ENCODE measurements at regions not wholly inside any gene's neighbourhood (a gene's known extent, or its start where the extent isn't known, plus 50 kb on each side); places are given as distances from the start of the nearest gene placed in this dataset.

DNA sequence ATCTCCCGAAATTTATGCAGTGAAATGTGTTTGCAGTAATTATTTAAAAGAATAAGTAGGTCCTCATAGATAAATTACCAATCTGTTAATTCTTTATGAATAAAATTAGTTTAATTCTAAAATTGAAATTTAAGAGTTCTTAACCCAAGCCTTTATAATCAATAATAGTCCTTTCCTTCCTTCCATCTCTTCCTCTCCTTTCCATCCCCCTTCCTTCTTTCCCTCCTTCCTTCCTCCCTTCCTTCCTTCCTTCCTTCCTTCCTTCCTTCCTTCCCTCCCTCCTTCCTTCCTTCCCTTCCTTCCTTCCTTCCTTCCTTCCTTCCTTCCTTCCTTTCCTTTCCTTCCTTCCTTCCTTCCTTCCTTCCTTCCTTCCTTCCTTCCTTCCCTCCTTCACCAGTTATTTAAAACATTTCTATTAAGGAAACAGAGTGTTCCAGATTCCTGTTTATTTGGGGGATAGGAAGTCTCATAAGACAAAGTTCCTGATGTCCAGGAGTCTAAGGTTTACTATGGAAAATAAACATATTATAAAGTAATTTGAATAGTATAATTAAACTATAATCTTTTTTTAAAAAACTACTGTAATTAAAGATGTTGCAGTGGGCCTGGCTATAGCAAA, 285.3 kb upstream of the NOX3 start:
- H3K36me3 ChIP-seq (ENCODE audit: low read depth), result no peaks in the 10 kb centered on the region
- H3K9me3 ChIP-seq, result no peaks in the 10 kb centered on the region
- ATAC-seq (no peak), DNase-seq (no peak)
- no peaks in the 10 kb centered on the region for H3K4me1 ChIP-seq (ENCODE audit: low read depth)
- TF ChIP-seq, protein P1, sequence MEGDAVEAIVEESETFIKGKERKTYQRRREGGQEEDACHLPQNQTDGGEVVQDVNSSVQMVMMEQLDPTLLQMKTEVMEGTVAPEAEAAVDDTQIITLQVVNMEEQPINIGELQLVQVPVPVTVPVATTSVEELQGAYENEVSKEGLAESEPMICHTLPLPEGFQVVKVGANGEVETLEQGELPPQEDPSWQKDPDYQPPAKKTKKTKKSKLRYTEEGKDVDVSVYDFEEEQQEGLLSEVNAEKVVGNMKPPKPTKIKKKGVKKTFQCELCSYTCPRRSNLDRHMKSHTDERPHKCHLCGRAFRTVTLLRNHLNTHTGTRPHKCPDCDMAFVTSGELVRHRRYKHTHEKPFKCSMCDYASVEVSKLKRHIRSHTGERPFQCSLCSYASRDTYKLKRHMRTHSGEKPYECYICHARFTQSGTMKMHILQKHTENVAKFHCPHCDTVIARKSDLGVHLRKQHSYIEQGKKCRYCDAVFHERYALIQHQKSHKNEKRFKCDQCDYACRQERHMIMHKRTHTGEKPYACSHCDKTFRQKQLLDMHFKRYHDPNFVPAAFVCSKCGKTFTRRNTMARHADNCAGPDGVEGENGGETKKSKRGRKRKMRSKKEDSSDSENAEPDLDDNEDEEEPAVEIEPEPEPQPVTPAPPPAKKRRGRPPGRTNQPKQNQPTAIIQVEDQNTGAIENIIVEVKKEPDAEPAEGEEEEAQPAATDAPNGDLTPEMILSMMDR (IDR thresholded peaks at IDR 0.05), result no peak
- intact Hi-C loops (cut with DNase I, micrococcal nuclease), result no loop called here
- H3K4me3 ChIP-seq, result no peak overlapping the region

DNA sequence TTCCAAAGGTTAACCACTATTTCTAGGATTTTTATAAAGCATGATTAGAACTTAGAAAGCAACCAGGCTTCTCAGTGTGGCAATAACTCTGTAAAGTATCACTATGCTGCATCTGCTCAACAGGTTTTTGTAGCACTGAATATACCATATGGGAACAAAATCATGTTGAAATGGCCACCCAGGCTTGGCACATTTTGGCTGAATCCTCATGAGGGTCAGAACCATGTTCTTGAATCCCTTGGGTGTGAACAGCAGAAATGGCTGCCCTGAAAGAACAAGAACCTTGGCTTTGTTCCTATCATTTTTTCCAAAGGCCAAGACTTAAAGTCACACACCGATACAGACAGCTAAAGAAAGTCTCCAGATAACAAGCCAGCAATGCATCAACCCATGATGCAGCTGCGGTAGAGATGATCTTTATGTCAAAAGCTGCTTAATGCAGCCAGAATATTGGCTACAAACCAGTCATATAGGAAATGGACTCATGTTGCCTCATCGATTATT, 283.0 kb upstream of the NOX3 start:
- TF ChIP-seq, protein P1 (IDR thresholded peaks at IDR 0.05), result no peak
- H3K36me3 ChIP-seq (ENCODE audit: low read depth), result no peaks in the 10 kb centered on the region
- ATAC-seq (no peak), DNase-seq (no peak)
- no peaks in the 10 kb centered on the region for H3K9me3 ChIP-seq
- no peaks in the 10 kb centered on the region for H3K4me1 ChIP-seq (ENCODE audit: low read depth)
- no peak overlapping the region for H3K4me3 ChIP-seq
- intact Hi-C loops (cut with DNase I, micrococcal nuclease), result no loop called here

DNA sequence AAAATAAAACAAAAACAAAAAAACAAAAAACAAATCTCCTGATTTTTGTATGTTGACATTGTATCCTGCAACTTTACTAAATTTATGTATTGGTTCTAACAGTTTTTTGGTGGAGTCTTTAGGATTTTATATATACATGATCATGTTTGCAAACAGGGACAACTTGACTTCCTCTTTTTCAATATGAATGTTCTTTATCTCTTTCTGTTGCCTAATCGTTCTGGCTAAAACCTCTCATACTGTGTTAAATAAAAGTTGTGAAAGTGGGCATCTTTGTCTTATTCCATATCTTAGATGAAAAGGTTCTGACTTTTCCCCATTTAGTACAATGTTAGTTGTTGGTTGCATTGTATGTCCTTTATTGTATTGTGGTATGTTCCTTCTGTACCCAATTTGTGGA, 261.7 kb upstream of the NOX3 start:
- no peaks in the 10 kb centered on the region for H3K36me3 ChIP-seq (ENCODE audit: low read depth)
- no peak overlapping the region for H3K4me3 ChIP-seq
- intact Hi-C loops (cut with DNase I, micrococcal nuclease), result no loop called here
- TF ChIP-seq, protein P1 (IDR thresholded peaks at IDR 0.05), result no peak
- H3K4me1 ChIP-seq (ENCODE audit: low read depth), result no peaks in the 10 kb centered on the region
- ATAC-seq (no peak), DNase-seq (no peak)
- H3K9me3 ChIP-seq, result no peaks in the 10 kb centered on the region

DNA sequence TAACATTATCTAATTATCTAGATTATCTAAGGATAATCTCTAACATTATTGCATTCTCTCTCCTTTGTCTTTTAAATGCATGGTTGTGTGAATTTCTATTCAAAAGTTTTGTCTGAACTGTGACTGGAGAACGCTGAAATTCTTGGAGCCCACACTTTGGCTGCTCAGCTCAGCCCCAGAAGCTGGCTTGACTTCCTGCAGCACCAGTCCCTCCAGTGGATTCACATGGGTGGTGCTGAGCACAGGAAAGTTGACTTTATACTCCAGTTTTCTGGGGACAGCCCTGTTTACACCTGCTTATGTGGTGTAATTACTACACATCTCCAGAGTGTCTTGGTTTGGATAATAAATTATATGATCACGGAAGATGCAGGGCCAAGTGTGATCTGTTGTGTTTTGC, 255.1 kb upstream of the NOX3 start:
- ATAC-seq (no peak), DNase-seq (no peak)
- Histone ChIP-seq H3K4me1 (ENCODE audit: low read depth) (no peaks in the 10 kb centered on the region), H3K4me3 (no peak overlapping the region), H3K36me3 (ENCODE audit: low read depth) (no peaks in the 10 kb centered on the region), H3K9me3 (no peaks in the 10 kb centered on the region)
- intact Hi-C loops (cut with DNase I, micrococcal nuclease), result no loop called here
- TF ChIP-seq, protein P1 (IDR thresholded peaks at IDR 0.05), result no peak

DNA sequence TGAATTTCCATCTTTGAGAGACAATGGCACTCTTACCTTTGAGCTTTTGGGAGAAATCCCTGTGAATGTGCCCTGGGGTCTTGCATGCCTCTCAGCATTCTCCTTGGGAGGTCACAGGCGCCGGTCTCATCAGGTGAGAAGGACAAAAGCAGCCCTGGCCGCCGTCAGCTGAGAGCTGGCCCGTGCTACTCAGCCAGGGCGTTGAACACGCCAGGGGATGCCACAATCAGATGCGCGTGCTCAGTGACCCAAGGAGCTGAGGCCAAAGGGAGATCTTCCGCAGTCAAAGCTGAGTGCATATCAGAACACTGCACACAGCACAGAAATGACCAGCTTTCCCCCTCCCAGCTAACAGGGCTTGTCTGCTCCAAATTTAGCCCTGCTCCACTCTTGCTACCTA, 253.6 kb upstream of the NOX3 start:
- Histone ChIP-seq H3K36me3 (ENCODE audit: low read depth) (no peaks in the 10 kb centered on the region), H3K4me3 (no peak overlapping the region), H3K9me3 (no peaks in the 10 kb centered on the region), H3K4me1 (ENCODE audit: low read depth) (no peaks in the 10 kb centered on the region)
- no peak for DNase-seq
- intact Hi-C loops (cut with DNase I, micrococcal nuclease), result no loop called here
- no peak for ATAC-seq
- TF ChIP-seq, protein P1 (IDR thresholded peaks at IDR 0.05), result no peak

GRCh38 chr6:155708100-155708499, 252.5 kb upstream of the NOX3 start:
- no peaks in the 10 kb centered on the region for H3K4me1 ChIP-seq (ENCODE audit: low read depth)
- H3K4me3 ChIP-seq, result no peak overlapping the region
- TF ChIP-seq, protein P1 (IDR thresholded peaks at IDR 0.05), result no peak
- H3K36me3 ChIP-seq (ENCODE audit: low read depth), result no peaks in the 10 kb centered on the region
- DNase-seq (no peak), ATAC-seq (no peak)
- no peaks in the 10 kb centered on the region for H3K9me3 ChIP-seq
- intact Hi-C loops (cut with DNase I, micrococcal nuclease), result no loop called here

Measured in mucosa of descending colon (tissue), 3 donors.